ENCODE measurements at regions not wholly inside any gene's neighbourhood (a gene's known extent, or its start where the extent isn't known, plus 50 kb on each side); places are given as distances from the start of the nearest gene placed in this dataset.

- TF ChIP-seq POLR2A (IDR thresholded peaks at IDR 0.05), result no peak
- TF ChIP-seq CTCF (IDR thresholded peaks at IDR 0.05), result no peak
These were observed 391.0 kb upstream of the EEF2KMT start for GRCh38 chr16:5488581-5488980.
